22Rv1 (cell line): ENCODE measurements at regions not wholly inside any gene's neighbourhood (a gene's known extent, or its start where the extent isn't known, plus 50 kb on each side); places are given as distances from the start of the nearest gene placed in this dataset.

Source experiments
- H3K27ac ChIP-seq: fragments of 450-650 bp; 2 replicates; pipeline ENCODE4 v1.5.1; 2017
- CTCF ChIP-seq: fragments of 450-650 bp; IDR thresholded peaks from 2 replicates; pipeline ENCODE4 v1.5.1; 2017; ENCODE audit warnings: mild to moderate bottlenecking
- ZFX ChIP-seq: fragments of 450-650 bp; IDR thresholded peaks from 2 replicates; pipeline ENCODE4 v1.6.1; 2017; ENCODE audit warnings: antibody characterized with exemption, borderline replicate concordance

DNA sequence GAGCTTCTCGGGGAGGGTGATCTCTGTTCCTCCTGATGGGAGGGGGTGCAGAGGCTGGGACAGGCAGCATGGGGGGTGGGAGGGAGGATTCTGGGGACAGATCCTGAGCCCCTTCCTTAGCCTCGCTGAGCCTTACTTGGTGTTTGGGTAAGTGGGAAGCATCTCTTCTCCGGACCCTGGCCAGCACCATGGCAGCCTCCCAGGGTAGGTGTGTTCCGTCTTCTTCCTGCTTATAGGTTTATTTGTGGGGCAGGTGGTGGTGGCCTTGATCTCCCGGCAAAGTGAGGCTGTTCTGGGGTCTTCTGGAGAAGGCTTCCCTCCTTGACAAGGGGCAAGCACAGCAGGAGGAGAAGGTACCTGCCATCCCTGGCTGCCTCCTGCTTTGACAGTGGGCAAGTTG, 226.9 kb downstream of the GLRX3 start:
- TF ChIP-seq ZFX (no peak), CTCF (no peak)
- no peak overlapping the region for H3K27ac ChIP-seq

DNA sequence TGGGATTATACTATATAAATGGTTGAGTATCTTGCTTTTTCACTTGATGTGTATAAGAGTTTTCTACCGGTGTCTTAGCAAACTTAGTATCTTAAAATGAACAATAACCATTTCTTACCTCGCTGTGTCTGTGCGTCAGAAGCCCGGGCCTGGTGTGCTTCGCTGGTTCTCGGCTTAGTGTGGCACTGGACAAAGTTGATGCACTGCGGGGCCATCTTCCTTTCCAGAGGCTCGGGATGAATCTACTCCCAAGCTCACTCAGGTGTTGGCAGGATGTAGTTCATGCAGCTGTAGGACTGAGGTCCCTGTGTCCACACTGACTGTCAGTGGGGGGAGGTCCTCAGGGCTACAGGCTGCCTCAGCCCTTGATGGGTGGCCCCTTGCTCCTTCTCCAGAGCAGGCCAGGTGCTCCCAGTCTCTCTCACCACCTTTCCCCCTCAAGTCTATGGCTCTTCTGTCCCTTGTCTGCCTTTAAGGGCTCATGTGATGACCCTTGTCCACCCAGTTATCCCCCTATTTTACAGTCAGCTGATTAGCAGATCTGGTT, 227.8 kb downstream of the GLRX3 start:
- H3K27ac ChIP-seq: no peak overlapping the region
- TF ChIP-seq CTCF (no peak), ZFX (no peak)

DNA sequence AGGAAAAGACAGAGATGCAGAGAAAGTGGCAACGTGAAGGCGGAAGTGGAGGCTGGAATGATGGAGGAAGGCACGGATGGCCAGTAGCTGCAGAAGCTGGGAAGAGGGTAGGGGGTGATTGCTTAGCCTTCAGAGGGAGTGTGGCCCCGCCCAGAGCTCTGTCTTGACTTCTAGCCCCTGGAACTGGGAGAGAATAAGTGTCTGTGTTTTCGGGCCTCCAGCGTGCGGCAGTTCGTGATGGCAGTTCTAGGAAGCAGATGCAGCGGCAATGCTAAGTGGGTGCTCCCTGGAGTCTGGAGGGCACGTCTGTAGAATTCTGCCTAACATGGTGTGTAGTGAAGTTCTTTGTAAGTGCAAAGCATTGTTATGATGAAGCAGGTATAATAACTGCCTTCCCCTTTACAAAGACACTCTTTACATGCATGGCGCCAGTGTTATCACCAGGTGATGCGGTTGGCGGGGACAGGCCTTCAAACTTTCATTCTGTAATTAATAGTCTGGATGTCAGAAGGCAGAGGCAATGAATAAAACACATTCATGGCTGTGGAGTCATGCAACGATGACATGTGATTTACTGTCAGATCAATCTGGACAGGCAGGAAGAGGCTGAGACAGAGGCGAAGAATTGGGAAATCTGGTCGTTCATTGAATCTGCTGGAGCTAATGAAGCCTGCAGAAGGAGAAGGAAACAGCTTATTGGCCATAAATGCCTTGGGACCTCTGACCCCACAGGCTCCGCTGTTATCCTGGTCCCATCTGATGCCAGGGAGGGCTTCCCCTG, 228.6 kb downstream of the GLRX3 start:
- no peak overlapping the region for H3K27ac ChIP-seq
- no peak for TF ChIP-seq ZFX

- TF ChIP-seq ZFX: no peak
- TF ChIP-seq CTCF: no peak
- no peak overlapping the region for H3K27ac ChIP-seq
Measured at GRCh38 chr10:130368761-130369560, 232.8 kb downstream of the GLRX3 start.

DNA sequence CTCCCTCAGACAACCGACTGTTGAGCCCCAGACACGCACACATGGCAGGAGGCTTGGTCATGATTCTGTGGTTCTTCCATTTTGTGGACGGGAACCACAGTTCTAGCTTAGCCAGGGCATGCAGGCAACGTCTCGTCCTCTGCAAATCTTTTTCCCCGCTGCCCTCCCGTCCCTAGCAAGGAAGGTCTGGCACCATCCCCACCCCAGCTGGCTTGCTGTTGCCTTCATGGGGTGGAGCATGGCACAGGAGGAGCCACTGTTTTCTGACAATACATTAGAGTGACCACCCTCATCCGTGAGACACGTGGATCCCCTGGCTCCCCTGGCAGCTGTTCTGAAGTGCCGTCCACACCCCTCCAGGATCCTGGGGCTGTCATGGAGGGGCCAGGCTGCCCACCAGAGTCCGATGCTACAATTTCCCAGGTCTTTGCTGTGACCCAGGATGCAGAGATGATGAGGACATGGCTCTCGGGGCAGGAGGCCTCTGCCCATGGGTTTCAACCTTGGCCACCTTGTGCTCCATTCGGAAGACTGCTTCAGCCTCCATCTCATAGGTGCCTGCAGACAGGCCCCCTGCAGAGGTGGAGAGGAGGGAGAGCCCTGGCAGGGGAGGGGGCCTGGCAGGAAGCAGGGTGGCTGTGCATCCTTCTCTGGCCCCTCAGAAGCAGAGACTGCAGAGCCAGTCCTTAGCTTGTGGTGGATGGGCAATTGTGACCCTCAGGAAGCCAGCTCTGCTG, 233.6 kb downstream of the GLRX3 start:
- H3K27ac ChIP-seq: no peak overlapping the region
- TF ChIP-seq ZFX: no peak
- no peak for TF ChIP-seq CTCF

DNA sequence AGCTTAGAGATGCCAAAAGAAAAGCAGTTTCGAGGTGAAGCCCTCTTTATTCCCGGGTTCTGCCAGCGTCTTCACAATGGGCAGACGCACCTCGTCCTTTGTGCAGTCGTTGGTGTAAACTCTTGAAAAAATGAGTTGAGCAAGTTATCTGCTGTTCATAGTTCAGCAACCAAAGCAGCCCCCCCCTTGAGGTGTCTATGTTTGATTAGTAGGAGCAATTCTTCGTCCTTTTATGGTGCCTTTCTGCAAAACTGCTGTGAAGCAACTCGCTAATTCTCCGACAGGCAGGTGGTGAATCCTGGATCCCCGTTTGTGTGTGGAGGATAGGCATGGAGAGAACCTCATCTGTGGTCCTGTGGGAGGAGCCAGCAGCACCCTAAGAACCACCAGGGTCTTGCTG, 234.5 kb downstream of the GLRX3 start:
- no peak overlapping the region for H3K27ac ChIP-seq

More for the DNA sequence above, 234.5 kb downstream of the GLRX3 start:
- TF ChIP-seq ZFX: no peak
- TF ChIP-seq CTCF: no peak
